Immature natural killer cell (primary cell): ENCODE measurements at regions not wholly inside any gene's neighbourhood (a gene's known extent, or its start where the extent isn't known, plus 50 kb on each side); places are given as distances from the start of the nearest gene placed in this dataset.
"Not testable (repeated sequence)": the region's sequence is repeated elsewhere in the genome, so short reads cannot be mapped to it uniquely, and the experiment has no call there.

Experiments used
- DNase-seq, 3 donors: peaks; one replicate each; pipeline ENCODE4 v3.0.0; 2022; ENCODE audit warnings: mixed read lengths in 1 of 3
- H3K27ac Mint-ChIP-seq, 6 donors: one replicate each; pipeline ENCODE4 v1.8.0; 2020; ENCODE audit warnings: mixed read lengths in 6 of 6, mild to moderate bottlenecking in 5 of 6, inconsistent platforms in 4 of 6, moderate library complexity in 3 of 6
- H3K27me3 Mint-ChIP-seq, 3 donors: one replicate each; pipeline ENCODE4 v1.8.0; 2020 to 2021; ENCODE audit warnings: low read depth in 3 of 3, mild to moderate bottlenecking in 3 of 3, mixed read lengths in 3 of 3, moderate library complexity in 3 of 3, inconsistent platforms in 1 of 3
- H3K36me3 Mint-ChIP-seq, 3 donors: one replicate each; pipeline ENCODE4 v1.8.0; 2020; ENCODE audit warnings: mixed read lengths in 3 of 3, inconsistent platforms in 2 of 3, mild to moderate bottlenecking in 2 of 3
- H3K4me1 Mint-ChIP-seq, 2 donors: one replicate each; pipeline ENCODE4 v1.8.0; 2020; ENCODE audit warnings: inconsistent platforms in 2 of 2, mild to moderate bottlenecking in 2 of 2, mixed read lengths in 2 of 2, moderate library complexity in 1 of 2
- H3K4me3 Mint-ChIP-seq, 5 donors: one replicate each; pipeline ENCODE4 v1.8.0; 2020; ENCODE audit warnings: mild to moderate bottlenecking in 5 of 5, mixed read lengths in 5 of 5, inconsistent platforms in 3 of 5, moderate library complexity in 3 of 5
- H3K9me3 Mint-ChIP-seq, 6 donors: one replicate each; pipeline ENCODE4 v1.8.0; 2020; ENCODE audit warnings: mild to moderate bottlenecking in 6 of 6, mixed read lengths in 6 of 6, inconsistent platforms in 4 of 6, moderate library complexity in 3 of 6

DNA sequence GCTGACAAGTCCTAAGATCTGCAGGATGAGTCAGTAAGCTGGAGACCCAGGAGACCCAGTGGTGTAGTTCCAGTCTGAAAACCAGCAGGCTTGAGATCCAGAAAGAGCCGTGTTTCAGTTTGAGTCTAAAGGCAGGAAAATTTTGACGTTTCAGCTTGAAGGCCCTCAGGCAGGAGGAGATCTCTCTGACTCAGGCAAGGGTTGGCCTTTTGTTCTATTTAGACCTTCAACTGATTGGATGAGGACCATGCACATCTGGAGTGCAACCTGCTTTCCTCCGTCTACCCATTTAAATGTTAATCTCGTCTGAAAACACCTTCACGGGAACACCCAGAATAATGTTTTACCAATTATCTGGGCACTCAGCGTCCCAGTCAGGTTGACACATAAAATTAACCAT lies 69.5 kb downstream of the NPIPA7 start:
- not testable (repeated sequence) for H3K36me3 Mint-ChIP-seq, H3K4me3 Mint-ChIP-seq, DNase-seq, H3K27ac Mint-ChIP-seq, H3K9me3 Mint-ChIP-seq, H3K27me3 Mint-ChIP-seq, H3K4me1 Mint-ChIP-seq

GRCh38 chr16:16449712-16450237 lies 70.8 kb downstream of the NPIPA7 start:
- not testable (repeated sequence) for H3K4me1 Mint-ChIP-seq, H3K9me3 Mint-ChIP-seq, DNase-seq, H3K36me3 Mint-ChIP-seq, H3K27ac Mint-ChIP-seq, H3K27me3 Mint-ChIP-seq, H3K4me3 Mint-ChIP-seq

DNA sequence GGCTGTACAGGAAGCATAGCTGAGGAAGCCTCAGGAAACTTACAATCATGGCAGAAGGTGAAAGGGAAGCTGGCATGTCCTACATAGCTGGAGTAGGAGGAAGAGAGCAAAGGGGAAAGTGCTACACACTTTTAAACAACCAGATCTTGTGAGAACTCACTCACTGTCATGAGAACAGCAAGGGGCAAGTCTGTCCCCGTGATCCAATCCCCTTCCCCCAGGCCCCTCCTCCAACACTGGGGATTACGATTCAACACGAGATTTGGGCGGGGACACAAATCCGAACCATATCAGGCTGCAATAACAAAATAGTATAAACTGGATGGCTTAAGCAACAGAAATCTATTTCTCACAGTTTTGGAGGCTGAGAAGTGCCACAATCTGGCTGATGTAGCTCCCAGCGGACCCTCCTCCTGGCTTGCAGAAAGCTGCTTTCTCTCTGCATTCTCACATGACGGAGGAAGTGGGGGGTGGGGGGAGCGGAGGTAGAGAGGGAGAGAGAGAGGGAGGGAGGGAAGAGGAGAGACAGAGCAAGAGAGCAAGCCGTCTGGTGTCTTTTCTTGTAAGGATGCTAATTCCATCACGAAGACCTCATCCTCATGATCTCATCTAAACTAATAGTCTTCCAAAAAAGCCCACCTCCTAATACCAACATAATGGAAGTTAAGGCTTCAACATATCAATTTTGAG lies 72.9 kb downstream of the NPIPA7 start:
- not testable (repeated sequence) for H3K27me3 Mint-ChIP-seq, H3K4me1 Mint-ChIP-seq, H3K4me3 Mint-ChIP-seq, H3K36me3 Mint-ChIP-seq, H3K27ac Mint-ChIP-seq, H3K9me3 Mint-ChIP-seq, DNase-seq

- not testable (repeated sequence) for H3K4me3 Mint-ChIP-seq, H3K9me3 Mint-ChIP-seq, H3K36me3 Mint-ChIP-seq, H3K4me1 Mint-ChIP-seq, H3K27me3 Mint-ChIP-seq, DNase-seq, H3K27ac Mint-ChIP-seq
These were observed 79.6 kb downstream of the NPIPA7 start for GRCh38 chr16:16458579-16458978.

GRCh38 chr16:16463792-16464191 lies 84.9 kb downstream of the NPIPA7 start:
- DNase-seq, H3K9me3 Mint-ChIP-seq, H3K4me1 Mint-ChIP-seq, H3K36me3 Mint-ChIP-seq, H3K4me3 Mint-ChIP-seq, H3K27me3 Mint-ChIP-seq: not testable (repeated sequence)
- peak overlapping the region in 1 of 6 donors; percentile 30 for H3K27ac Mint-ChIP-seq

GRCh38 chr16:16488919-16489318 lies 110.0 kb downstream of the NPIPA7 start:
- not testable (repeated sequence) for H3K4me3 Mint-ChIP-seq, H3K27me3 Mint-ChIP-seq, H3K4me1 Mint-ChIP-seq, H3K9me3 Mint-ChIP-seq, H3K27ac Mint-ChIP-seq, DNase-seq, H3K36me3 Mint-ChIP-seq

DNA sequence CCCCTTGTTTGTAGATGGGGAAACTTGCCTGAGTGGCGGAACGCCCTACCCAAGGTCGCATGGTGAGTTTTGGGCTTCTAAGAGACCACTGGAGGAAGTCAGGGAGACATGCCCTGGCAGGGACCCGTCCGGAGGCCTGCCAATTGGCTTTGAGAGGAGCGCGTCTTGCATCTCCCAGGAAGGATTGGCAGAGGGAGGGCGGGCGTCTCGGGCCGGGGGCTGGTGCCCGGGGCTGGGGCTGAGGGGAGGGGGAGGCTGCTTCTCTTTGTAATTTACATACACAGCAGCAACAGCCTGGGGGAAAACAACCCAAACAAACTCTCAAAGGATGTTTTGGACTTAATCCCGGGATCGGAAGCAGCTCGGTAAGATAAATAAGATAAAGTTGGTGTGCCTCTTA lies 110.5 kb downstream of the NPIPA7 start:
- H3K4me3 Mint-ChIP-seq, H3K36me3 Mint-ChIP-seq, H3K27me3 Mint-ChIP-seq, DNase-seq, H3K27ac Mint-ChIP-seq, H3K9me3 Mint-ChIP-seq, H3K4me1 Mint-ChIP-seq: not testable (repeated sequence)

- H3K27ac Mint-ChIP-seq, H3K4me3 Mint-ChIP-seq, DNase-seq, H3K36me3 Mint-ChIP-seq, H3K9me3 Mint-ChIP-seq, H3K4me1 Mint-ChIP-seq, H3K27me3 Mint-ChIP-seq: not testable (repeated sequence)
These were observed 115.2 kb downstream of the NPIPA7 start for GRCh38 chr16:16494114-16494513.

GRCh38 chr16:16494998-16495397 lies 116.1 kb downstream of the NPIPA7 start:
- H3K4me1 Mint-ChIP-seq, H3K9me3 Mint-ChIP-seq, H3K27me3 Mint-ChIP-seq, DNase-seq, H3K36me3 Mint-ChIP-seq, H3K4me3 Mint-ChIP-seq, H3K27ac Mint-ChIP-seq: not testable (repeated sequence)

DNA sequence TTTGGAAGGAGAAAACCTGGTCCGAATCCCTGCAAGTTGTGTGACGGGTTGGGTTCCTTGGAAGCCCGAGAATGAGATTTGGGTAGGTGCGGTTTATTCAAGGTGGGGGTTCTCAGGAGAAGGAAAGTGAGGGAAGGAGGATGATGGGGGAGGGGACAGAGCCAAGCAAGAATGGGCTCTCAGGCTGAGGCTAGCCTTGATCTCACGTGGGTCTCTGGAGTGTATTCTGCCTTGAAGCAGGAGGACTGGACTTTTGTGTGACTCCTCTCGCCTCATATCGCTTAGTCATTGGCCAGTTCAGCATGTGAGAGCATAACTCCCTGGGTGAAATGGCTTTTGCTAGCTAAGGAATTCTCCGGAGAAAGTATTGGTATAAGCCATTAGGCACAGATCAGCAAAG lies 120.9 kb downstream of the NPIPA7 start:
- not testable (repeated sequence) for DNase-seq, H3K27ac Mint-ChIP-seq, H3K9me3 Mint-ChIP-seq, H3K4me3 Mint-ChIP-seq, H3K4me1 Mint-ChIP-seq, H3K27me3 Mint-ChIP-seq, H3K36me3 Mint-ChIP-seq

DNA sequence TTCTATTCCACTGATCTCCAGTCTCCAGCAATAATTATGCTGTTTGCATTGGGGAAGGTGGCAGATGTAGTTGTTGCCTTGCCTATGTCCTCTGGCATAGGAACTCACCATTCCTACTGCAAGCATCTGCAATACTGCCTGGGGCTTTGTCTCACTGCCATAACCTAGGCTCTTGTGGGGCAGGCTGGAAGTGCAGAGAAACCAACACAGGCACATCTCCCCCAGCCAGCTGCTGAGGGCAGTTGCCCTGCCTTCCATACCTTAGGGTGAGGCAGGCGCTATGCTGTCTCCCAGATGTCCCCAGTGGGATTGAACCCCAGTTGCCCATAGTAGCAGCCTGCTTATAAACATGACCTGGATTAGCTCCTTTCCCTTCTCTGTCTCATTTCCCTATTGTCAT lies 128.1 kb downstream of the NPIPA7 start:
- H3K27ac Mint-ChIP-seq, H3K9me3 Mint-ChIP-seq, H3K4me1 Mint-ChIP-seq, DNase-seq, H3K4me3 Mint-ChIP-seq, H3K27me3 Mint-ChIP-seq, H3K36me3 Mint-ChIP-seq: not testable (repeated sequence)

DNA sequence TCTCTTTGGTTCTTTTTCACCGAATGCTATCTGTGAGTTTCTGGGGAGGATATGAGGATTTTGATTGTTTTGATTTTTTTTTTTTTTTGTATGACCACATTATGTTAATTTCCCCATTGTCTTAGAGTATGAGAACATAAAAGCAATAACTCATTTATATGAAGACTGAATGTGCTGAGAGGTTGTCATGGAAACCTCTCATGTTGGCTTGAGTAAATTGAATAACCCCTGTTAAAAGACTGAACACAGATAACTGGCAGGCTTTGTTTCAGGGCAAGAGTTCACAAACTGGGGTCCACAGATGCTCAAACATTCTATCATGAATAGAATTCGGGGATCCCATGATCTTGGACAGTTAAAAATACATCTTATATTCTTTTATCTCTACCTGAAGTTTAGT lies 129.4 kb downstream of the NPIPA7 start:
- not testable (repeated sequence) for H3K4me1 Mint-ChIP-seq, H3K36me3 Mint-ChIP-seq, H3K4me3 Mint-ChIP-seq, DNase-seq, H3K27me3 Mint-ChIP-seq, H3K9me3 Mint-ChIP-seq, H3K27ac Mint-ChIP-seq

- not testable (repeated sequence) for H3K4me3 Mint-ChIP-seq, H3K27me3 Mint-ChIP-seq, H3K9me3 Mint-ChIP-seq, H3K4me1 Mint-ChIP-seq, H3K27ac Mint-ChIP-seq, H3K36me3 Mint-ChIP-seq, DNase-seq
These were observed 140.5 kb downstream of the NPIPA7 start for GRCh38 chr16:16519395-16519794.

DNA sequence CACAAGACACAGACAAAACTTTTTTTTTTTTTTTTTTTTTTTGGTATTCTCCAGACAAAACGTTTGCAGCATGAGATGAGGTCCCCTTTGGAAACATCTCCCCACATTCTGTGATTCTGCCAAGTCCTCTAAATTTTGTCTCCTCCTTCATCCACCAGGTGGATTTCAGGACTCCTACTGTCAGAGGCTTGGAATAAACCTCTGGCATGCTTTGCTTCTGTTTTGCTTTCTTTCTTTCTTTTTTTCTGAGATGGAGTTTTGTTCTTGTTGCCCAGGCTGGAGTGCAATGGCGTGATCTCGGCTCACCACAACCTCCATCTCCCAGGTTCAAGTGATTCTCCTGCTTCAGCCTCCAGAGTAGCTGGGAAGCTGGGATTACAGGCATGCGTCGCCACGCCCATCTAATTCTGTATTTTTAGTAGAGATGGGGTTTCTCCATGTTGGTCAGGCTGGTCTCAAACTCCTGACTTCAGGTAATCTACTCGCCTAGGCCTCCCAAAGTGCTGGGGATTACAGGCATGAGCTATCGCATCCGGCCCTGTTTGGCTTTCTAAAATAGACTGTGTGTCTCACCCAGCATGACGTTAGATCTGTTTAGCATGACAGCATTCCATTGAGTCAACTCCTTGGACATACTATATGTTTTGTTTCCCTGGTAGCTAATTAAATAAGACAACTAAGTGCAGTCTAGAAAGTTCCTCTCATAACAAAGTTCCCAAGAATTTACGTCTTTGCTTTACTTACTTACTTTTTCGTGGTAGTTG lies 142.5 kb downstream of the NPIPA7 start:
- not testable (repeated sequence) for H3K36me3 Mint-ChIP-seq, H3K27ac Mint-ChIP-seq, H3K9me3 Mint-ChIP-seq, DNase-seq, H3K4me3 Mint-ChIP-seq, H3K4me1 Mint-ChIP-seq, H3K27me3 Mint-ChIP-seq

- H3K27me3 Mint-ChIP-seq, H3K36me3 Mint-ChIP-seq, H3K4me3 Mint-ChIP-seq, DNase-seq, H3K27ac Mint-ChIP-seq, H3K9me3 Mint-ChIP-seq, H3K4me1 Mint-ChIP-seq: not testable (repeated sequence)
These were observed 148.1 kb downstream of the NPIPA7 start for GRCh38 chr16:16526998-16527397.
